Hepatocyte (in vitro differentiated cells): ENCODE measurements at regions not wholly inside any gene's neighbourhood (a gene's known extent, or its start where the extent isn't known, plus 50 kb on each side); places are given as distances from the start of the nearest gene placed in this dataset.

Experiments used
- DNase-seq: peaks from one replicate; pipeline ENCODE4 v3.0.0-alpha.2; 2016; ENCODE audit warnings: low spot score
- H2AFZ ChIP-seq: fragments of 200-600 bp; sonication (generic); 2 replicates; pipeline ENCODE4 v1.6.0; 2016; ENCODE audit warnings: antibody characterized with exemption, mild to moderate bottlenecking
- H3K27ac ChIP-seq: fragments of 200-600 bp; sonication (generic); 2 replicates; pipeline ENCODE4 v1.5.1; 2016; ENCODE audit warnings: mild to moderate bottlenecking
- H3K27me3 ChIP-seq: fragments of 200-600 bp; sonication (generic); 2 replicates; pipeline ENCODE4 v1.6.1; 2016
- H3K36me3 ChIP-seq: fragments of 200-600 bp; sonication (generic); replicated peaks from 2 replicates; pipeline ENCODE4 v1.5.1; 2016; ENCODE audit warnings: low read depth; ENCODE audit not compliant: insufficient read depth
- H3K4me1 ChIP-seq: fragments of 200-600 bp; sonication (generic); 2 replicates; pipeline ENCODE4 v1.5.1; 2016; ENCODE audit warnings: mild to moderate bottlenecking, moderate library complexity; ENCODE audit not compliant: insufficient read depth
- H3K4me2 ChIP-seq: fragments of 200-600 bp; sonication (generic); 2 replicates; pipeline ENCODE4 v1.6.0; 2016
- H3K4me3 ChIP-seq: fragments of 200-600 bp; sonication (generic); 2 replicates; pipeline ENCODE4 v1.5.1; 2016; ENCODE audit warnings: mild to moderate bottlenecking
- H3K79me2 ChIP-seq: fragments of 200-600 bp; sonication (generic); 2 replicates; pipeline ENCODE4 v1.6.0; 2017; ENCODE audit warnings: mild to moderate bottlenecking
- H3K9me2 ChIP-seq: fragments of 200-600 bp; sonication (generic); replicated peaks from 2 replicates; pipeline ENCODE4 v1.6.0; 2017; ENCODE audit warnings: mild to moderate bottlenecking; ENCODE audit not compliant: insufficient read depth
- H3K9me3 ChIP-seq: fragments of 200-600 bp; sonication (generic); 2 replicates; pipeline ENCODE4 v1.5.1; 2016; ENCODE audit warnings: low read depth, mild to moderate bottlenecking
- H4K20me1 ChIP-seq: fragments of 200-600 bp; sonication (generic); 2 replicates; pipeline ENCODE4 v1.6.0; 2016; ENCODE audit warnings: mild to moderate bottlenecking; ENCODE audit not compliant: insufficient read depth, poor library complexity, severe bottlenecking
- CTCF ChIP-seq: fragments of 200-600 bp; sonication (generic); IDR thresholded peaks from 2 replicates; pipeline ENCODE4 v1.5.1; 2016; ENCODE audit warnings: antibody characterized with exemption, mild to moderate bottlenecking; ENCODE audit not compliant: poor library complexity
- EZH2 ChIP-seq: fragments of 200-600 bp; sonication (generic); IDR thresholded peaks from 2 replicates; pipeline ENCODE4 v1.6.1; 2016; ENCODE audit warnings: antibody characterized with exemption, mild to moderate bottlenecking, borderline replicate concordance
- EZH2phosphoT487 ChIP-seq: fragments of 200-600 bp; sonication (generic); IDR thresholded peaks from one replicate; pipeline ENCODE4 v1.6.1; 2018; ENCODE audit warnings: antibody characterized with exemption, mild to moderate bottlenecking, low read depth, moderate library complexity; ENCODE audit not compliant: unreplicated experiment, severe bottlenecking
- WGBS: methylation state at CpG from one replicate; pipeline ENCODE4 v1.1.6; 2016; ENCODE audit warnings: low lambda C conversion rate; ENCODE audit errors: missing lambda C conversion rate; 5-methylcytosine and 5-hydroxymethylcytosine counted together

DNA sequence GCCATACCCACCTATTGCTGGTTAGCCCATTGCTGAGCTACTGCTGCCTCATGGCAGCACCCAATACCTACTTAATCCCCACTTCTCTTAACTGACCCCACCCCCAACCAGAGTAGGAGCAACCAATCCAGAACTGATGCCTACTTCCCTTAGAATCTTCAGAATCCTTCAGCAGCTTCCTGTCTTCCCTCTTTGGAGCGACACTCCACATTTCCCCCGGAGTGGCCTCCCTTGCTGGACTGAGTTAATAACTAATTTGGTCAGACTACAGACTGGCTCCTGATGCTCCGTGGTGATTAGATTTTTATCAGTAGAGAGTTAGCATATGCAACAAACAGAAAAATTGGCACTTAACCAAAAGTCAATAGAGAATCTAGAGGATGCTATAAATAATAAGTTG lies 51.2 kb upstream of the UBR2 start:
- Histone ChIP-seq H3K4me3 (no peak overlapping the region), H3K36me3 (no peaks in the 10 kb centered on the region), H3K27me3 (no peaks in the 10 kb centered on the region), H3K79me2 (no peaks in the 10 kb centered on the region), H3K27ac (no peak overlapping the region), H3K4me2 (peak overlapping the region; percentile 48), H3K9me3 (no peaks in the 10 kb centered on the region), H3K9me2 (no peaks in the 10 kb centered on the region), H4K20me1 (no peaks in the 10 kb centered on the region), H2AFZ (peak overlapping the region; percentile 29), H3K4me1 (no peaks in the 10 kb centered on the region)
- TF ChIP-seq EZH2phosphoT487, result no peak
- TF ChIP-seq EZH2, result no peak
- no peak for TF ChIP-seq CTCF
- DNase-seq, result no peak
- 25% methylated on average over 3 of the region's 3 CpGs for WGBS

- WGBS, result 92% methylated on average over 5 of the region's 5 CpGs
- Histone ChIP-seq H3K79me2 (no peaks in the 10 kb centered on the region), H3K4me2 (no peak overlapping the region), H3K4me3 (no peak overlapping the region), H3K36me3 (no peaks in the 10 kb centered on the region), H3K4me1 (no peaks in the 10 kb centered on the region), H2AFZ (peak overlapping the region; percentile 29), H3K9me3 (no peaks in the 10 kb centered on the region), H3K27ac (no peak overlapping the region), H3K9me2 (no peaks in the 10 kb centered on the region), H3K27me3 (no peaks in the 10 kb centered on the region), H4K20me1 (no peaks in the 10 kb centered on the region)
- no peak for DNase-seq
- no peak for TF ChIP-seq EZH2
- no peak for TF ChIP-seq EZH2phosphoT487
- TF ChIP-seq CTCF, result no peak
Measured at GRCh38 chr6:42511803-42512422, 51.9 kb upstream of the UBR2 start.

DNA sequence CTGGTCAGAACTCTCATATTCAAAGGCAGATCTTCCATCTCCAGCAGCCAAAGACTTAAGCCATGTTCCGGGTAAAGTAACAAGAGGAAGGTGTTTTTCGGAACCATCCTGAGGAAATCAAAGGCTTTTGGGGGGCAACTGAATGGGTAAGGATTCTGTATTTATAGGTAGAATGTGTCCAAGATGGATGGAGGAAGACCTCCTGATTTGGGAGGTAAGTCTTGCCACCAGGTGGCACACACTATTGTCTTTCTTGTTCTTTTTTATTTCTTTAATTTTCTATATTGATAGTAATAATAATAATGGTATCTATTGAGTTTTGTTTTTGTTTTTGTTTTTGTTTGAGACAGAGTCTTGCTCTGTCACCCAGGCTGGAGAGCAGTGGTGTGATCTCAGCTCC lies 53.0 kb upstream of the UBR2 start:
- no peaks in the 10 kb centered on the region for H4K20me1 ChIP-seq
- no peak overlapping the region for H3K4me3 ChIP-seq
- H3K27me3 ChIP-seq, result no peaks in the 10 kb centered on the region
- no peak overlapping the region for H3K27ac ChIP-seq
- no peak overlapping the region for H2AFZ ChIP-seq
- no peaks in the 10 kb centered on the region for H3K9me3 ChIP-seq
- no peaks in the 10 kb centered on the region for H3K9me2 ChIP-seq
- no peaks in the 10 kb centered on the region for H3K36me3 ChIP-seq
- TF ChIP-seq EZH2phosphoT487 (no peak), EZH2 (no peak), CTCF (no peak)
- H3K4me2 ChIP-seq, result no peak overlapping the region
- H3K79me2 ChIP-seq, result no peaks in the 10 kb centered on the region
- 96% methylated on average over 2 of the region's 2 CpGs for WGBS
- no peak for DNase-seq
- no peaks in the 10 kb centered on the region for H3K4me1 ChIP-seq

DNA sequence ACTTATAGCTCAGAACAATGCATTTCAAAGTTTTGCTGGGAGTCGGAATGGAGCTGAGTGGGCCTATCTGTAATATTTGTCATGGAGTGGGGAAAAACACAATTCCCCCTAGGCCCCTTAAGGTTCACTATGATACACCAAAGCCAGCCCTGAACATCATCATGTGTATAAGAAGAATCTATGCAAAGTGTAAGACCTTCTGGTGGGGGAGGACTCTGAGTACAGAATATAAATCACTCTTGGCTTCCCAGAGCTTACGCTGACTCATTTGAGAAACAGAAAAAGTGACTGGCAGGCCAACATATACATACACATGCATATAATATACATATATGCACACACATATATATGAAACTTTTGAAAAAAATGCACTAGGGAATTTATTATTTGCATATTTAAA lies 54.1 kb upstream of the UBR2 start:
- WGBS, result 93% methylated on average over 2 of the region's 2 CpGs
- H3K4me2 ChIP-seq, result no peak overlapping the region

More for the DNA sequence above, 54.1 kb upstream of the UBR2 start:
- H3K9me2 ChIP-seq, result no peaks in the 10 kb centered on the region
- H3K36me3 ChIP-seq, result no peaks in the 10 kb centered on the region
- no peaks in the 10 kb centered on the region for H4K20me1 ChIP-seq
- no peak overlapping the region for H2AFZ ChIP-seq
- H3K27me3 ChIP-seq, result no peaks in the 10 kb centered on the region
- H3K9me3 ChIP-seq, result no peaks in the 10 kb centered on the region
- DNase-seq, result no peak
- H3K27ac ChIP-seq, result no peak overlapping the region
- no peaks in the 10 kb centered on the region for H3K79me2 ChIP-seq
- H3K4me1 ChIP-seq, result no peaks in the 10 kb centered on the region
- TF ChIP-seq EZH2phosphoT487 (no peak), CTCF (no peak), EZH2 (no peak)
- H3K4me3 ChIP-seq, result no peak overlapping the region
